Spleen (tissue), 11 donors: ENCODE measurements at regions not wholly inside any gene's neighbourhood (a gene's known extent, or its start where the extent isn't known, plus 50 kb on each side); places are given as distances from the start of the nearest gene placed in this dataset.

ENCODE experiments used
- DNase-seq: peaks from one replicate; pipeline ENCODE4 v3.0.0-alpha.2; 2020
- H3K27ac ChIP-seq, 8 donors: fragments of 200-600 bp; sonication (generic) in 7 of 8; 1 replicate in 4 of 8; 2 replicates in 4 of 8; pipeline versions ENCODE4 v1.5.0 to v1.8.0; 2016 to 2021; ENCODE audit warnings: inconsistent platforms in 4 of 8, mild to moderate bottlenecking in 4 of 8, moderate library complexity in 1 of 8
- H3K27me3 ChIP-seq, 7 donors: fragments of 200-600 bp; sonication (generic) in 6 of 7; replicated peaks in 1 of 7; 1 replicate in 4 of 7; 2 replicates in 3 of 7; pipeline versions ENCODE4 v1.5.0 to v1.8.0; 2016 to 2021; ENCODE audit warnings: inconsistent platforms in 3 of 7, mild to moderate bottlenecking in 1 of 7
- H3K36me3 ChIP-seq, 6 donors: fragments of 200-600 bp; sonication (generic) in 5 of 6; 1 replicate in 4 of 6; 2 replicates in 2 of 6; pipeline versions ENCODE4 v1.5.0 to v1.8.0; 2016 to 2021; ENCODE audit warnings: inconsistent platforms in 2 of 6
- H3K4me1 ChIP-seq, 6 donors: fragments of 200-600 bp; sonication (generic) in 5 of 6; 1 replicate in 3 of 6; 2 replicates in 3 of 6; pipeline versions ENCODE4 v1.5.0 to v1.8.0; 2016 to 2021; ENCODE audit warnings: inconsistent platforms in 3 of 6
- H3K4me3 ChIP-seq, 8 donors: fragments of 200-600 bp; sonication (generic) in 7 of 8; 1 replicate in 4 of 8; 2 replicates in 4 of 8; pipeline versions ENCODE4 v1.5.0 to v1.8.0; 2016 to 2021; ENCODE audit warnings: inconsistent platforms in 4 of 8, mild to moderate bottlenecking in 4 of 8, moderate library complexity in 2 of 8
- H3K9me3 ChIP-seq, 8 donors: fragments of 200-600 bp; sonication (generic) in 7 of 8; 1 replicate in 4 of 8; 2 replicates in 4 of 8; pipeline versions ENCODE4 v1.5.0 to v1.8.0; 2016 to 2021; ENCODE audit warnings: inconsistent platforms in 4 of 8
- POLR2A ChIP-seq, 3 donors: fragments of 450-650 bp; IDR thresholded peaks; one replicate each; pipeline ENCODE4 v1.5.1; 2017; ENCODE audit warnings: antibody characterized with exemption in 3 of 3, mild to moderate bottlenecking in 1 of 3
- POLR2AphosphoS5 ChIP-seq, 3 donors: sonication (generic); formaldehyde crosslinking; IDR thresholded peaks; one replicate each; pipeline ENCODE4 v1.5.1; 2017; ENCODE audit warnings: antibody characterized with exemption in 3 of 3
- WGBS, 5 donors: extraction: QIAGEN DNeasy Blood & Tissue Kit in 3 of 5; methylation state at CpG; one replicate each; pipeline versions ENCODE4 v1.1.5 to v1.1.7; 2013 to 2018; 5-methylcytosine and 5-hydroxymethylcytosine counted together
- intact Hi-C: fragments of 100-400 bp; cut with DNase I; formaldehyde crosslinking; loops from one replicate; pipeline ENCODE4 v1.15.0; 2023; ENCODE audit warnings: low total_unique reads
- TF ChIP-seq, protein P1 (sequence below), 11 experiments: fragments of 200-600 bp in 7 of 11; fragments of 450-650 bp in 4 of 11; sonication (generic) in 4 of 11; IDR thresholded peaks in 8 of 11; conservative IDR thresholded peaks in 3 of 11; 1 replicate in 7 of 11; 2 replicates in 4 of 11; pipeline versions ENCODE4 v1.4.0 to v1.8.0; 2016 to 2021; ENCODE audit warnings: antibody characterized with exemption in 11 of 11, inconsistent platforms in 4 of 11, mild to moderate bottlenecking in 1 of 11
- donor health status: healthy with polysubstance abuse.
- donor health status: DM: no; HTN: no; CAD: no; lungs with moderate emphysema.
- donor health status: DM: no; HTN: no; CAD: no.
- donor health status: Bipolar disorder and iron deficiency.
- donor health status: healthy.
- donor health status: DM: no; HTN: no; CAD: no.
- donor health status: DM: yes; HTN: yes; CAD: no.

DNA sequence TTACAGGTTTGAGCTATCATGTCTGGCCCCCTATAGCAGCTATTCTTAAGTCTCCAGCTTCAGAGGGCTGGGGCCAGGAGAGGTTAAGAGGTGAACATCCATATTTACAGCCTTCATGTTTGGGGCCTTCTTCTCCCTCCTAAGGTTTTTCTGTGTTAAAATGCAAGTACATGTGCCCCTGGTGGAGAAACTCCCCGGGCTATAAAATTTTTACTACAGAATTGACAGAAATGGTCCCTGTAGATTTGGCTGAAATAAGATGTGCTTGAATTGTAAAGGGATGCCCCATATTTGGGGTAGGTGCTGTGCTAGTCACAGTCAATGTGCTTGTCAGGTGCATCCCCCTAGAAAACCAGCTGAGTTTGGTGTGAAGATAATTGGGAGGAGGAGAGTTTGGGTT lies 263.3 kb upstream of the CXCR4 start:
- 73 to 91% (median 82%) methylated on average over 1 of the region's 1 CpG for WGBS, 5 donors
- TF ChIP-seq POLR2AphosphoS5 (IDR thresholded peaks at IDR 0.05) (no peak), POLR2A (IDR thresholded peaks at IDR 0.05) (no peak)
- TF ChIP-seq, protein P1, sequence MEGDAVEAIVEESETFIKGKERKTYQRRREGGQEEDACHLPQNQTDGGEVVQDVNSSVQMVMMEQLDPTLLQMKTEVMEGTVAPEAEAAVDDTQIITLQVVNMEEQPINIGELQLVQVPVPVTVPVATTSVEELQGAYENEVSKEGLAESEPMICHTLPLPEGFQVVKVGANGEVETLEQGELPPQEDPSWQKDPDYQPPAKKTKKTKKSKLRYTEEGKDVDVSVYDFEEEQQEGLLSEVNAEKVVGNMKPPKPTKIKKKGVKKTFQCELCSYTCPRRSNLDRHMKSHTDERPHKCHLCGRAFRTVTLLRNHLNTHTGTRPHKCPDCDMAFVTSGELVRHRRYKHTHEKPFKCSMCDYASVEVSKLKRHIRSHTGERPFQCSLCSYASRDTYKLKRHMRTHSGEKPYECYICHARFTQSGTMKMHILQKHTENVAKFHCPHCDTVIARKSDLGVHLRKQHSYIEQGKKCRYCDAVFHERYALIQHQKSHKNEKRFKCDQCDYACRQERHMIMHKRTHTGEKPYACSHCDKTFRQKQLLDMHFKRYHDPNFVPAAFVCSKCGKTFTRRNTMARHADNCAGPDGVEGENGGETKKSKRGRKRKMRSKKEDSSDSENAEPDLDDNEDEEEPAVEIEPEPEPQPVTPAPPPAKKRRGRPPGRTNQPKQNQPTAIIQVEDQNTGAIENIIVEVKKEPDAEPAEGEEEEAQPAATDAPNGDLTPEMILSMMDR (IDR thresholded peaks at IDR 0.05 in 8 of 11, conservative IDR thresholded peaks at IDR 0.05 in 3 of 11) = no peak
- H3K36me3 ChIP-seq = no peaks in the 10 kb centered on the region
- no peaks in the 10 kb centered on the region for H3K9me3 ChIP-seq
- DNase-seq = no peak
- H3K4me1 ChIP-seq = peaks cover 15 to 73% (median 52%) of the 10 kb centered on the region in 6 donors
- no peaks in the 10 kb centered on the region for H3K27me3 ChIP-seq
- intact Hi-C loops = loop anchor here (5.0 kb wide), 1 partner anchor 464 kb away; no protein-coding TSS in a partner anchor
- H3K27ac ChIP-seq = peak overlapping the region in 5 of 8 donors; percentile 63 to 86 (median 80)
- H3K4me3 ChIP-seq = peak overlapping the region in 1 of 8 donors; percentile 47

DNA sequence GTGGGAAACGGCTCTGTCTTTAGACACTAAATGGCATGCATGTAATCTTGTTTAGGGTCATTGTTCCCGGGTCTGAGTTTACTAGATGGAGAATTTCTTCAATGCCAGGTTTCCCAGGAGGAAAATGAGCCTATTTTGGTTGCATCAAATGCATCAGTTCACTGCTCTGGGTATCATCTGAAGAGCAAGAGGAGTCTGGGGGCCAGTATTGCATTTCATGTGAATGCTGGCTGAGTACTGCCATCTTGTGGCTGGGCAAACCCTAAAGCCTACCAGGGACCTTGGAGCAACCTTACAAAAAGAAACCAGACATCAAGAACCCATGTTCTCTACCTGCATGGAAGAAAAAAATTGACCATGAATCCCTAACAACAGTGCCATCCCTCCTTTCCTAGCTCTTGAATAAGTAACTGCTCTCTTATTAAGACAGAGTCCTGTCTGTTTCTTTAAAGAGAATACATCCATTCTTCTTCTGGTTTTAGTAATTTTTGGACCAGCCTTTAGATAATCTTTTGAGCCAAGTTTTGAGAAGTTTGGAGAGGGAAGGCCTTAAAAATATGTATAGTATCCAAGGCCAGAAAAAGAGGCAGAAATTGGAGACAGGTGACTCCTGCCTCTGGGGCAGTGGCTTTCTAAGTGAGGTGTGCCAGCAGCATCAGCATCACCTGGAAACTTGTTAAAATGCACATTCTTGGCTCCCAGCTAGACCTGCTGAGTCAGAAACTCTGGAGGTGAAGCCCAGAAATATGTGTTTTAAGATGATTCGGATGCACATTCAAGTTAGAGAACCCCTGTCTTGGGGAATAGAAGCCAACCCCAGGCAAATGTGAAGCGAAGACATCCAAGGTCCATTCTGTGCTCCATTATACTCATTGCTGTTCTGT lies 261.0 kb upstream of the CXCR4 start:
- TF ChIP-seq POLR2A (IDR thresholded peaks at IDR 0.05) (no peak), POLR2AphosphoS5 (IDR thresholded peaks at IDR 0.05) (peak in 1 of 3 donors; percentile 78)
- TF ChIP-seq, protein P1 (IDR thresholded peaks at IDR 0.05 in 8 of 11, conservative IDR thresholded peaks at IDR 0.05 in 3 of 11) = peak; percentile 72 to 91 (median 87)
- 47 to 60% (median 53%) methylated on average over 4 of the region's 4 CpGs for WGBS, 5 donors
- intact Hi-C loops = loop anchor here (10.0 kb wide), 1 partner anchor 264 kb away; the partner anchor contains the start of gene CXCR4
- peak overlapping the region in 4 of 8 donors; percentile 0 to 74 (median 64) for H3K27ac ChIP-seq
- DNase-seq = peak; percentile 86
- H3K4me1 ChIP-seq = peaks cover 21 to 76% (median 56%) of the 10 kb centered on the region in 6 donors
- no peaks in the 10 kb centered on the region for H3K9me3 ChIP-seq
- no peaks in the 10 kb centered on the region for H3K36me3 ChIP-seq
- peak overlapping the region in 1 of 8 donors; percentile 13 for H3K4me3 ChIP-seq
- H3K27me3 ChIP-seq = no peaks in the 10 kb centered on the region

DNA sequence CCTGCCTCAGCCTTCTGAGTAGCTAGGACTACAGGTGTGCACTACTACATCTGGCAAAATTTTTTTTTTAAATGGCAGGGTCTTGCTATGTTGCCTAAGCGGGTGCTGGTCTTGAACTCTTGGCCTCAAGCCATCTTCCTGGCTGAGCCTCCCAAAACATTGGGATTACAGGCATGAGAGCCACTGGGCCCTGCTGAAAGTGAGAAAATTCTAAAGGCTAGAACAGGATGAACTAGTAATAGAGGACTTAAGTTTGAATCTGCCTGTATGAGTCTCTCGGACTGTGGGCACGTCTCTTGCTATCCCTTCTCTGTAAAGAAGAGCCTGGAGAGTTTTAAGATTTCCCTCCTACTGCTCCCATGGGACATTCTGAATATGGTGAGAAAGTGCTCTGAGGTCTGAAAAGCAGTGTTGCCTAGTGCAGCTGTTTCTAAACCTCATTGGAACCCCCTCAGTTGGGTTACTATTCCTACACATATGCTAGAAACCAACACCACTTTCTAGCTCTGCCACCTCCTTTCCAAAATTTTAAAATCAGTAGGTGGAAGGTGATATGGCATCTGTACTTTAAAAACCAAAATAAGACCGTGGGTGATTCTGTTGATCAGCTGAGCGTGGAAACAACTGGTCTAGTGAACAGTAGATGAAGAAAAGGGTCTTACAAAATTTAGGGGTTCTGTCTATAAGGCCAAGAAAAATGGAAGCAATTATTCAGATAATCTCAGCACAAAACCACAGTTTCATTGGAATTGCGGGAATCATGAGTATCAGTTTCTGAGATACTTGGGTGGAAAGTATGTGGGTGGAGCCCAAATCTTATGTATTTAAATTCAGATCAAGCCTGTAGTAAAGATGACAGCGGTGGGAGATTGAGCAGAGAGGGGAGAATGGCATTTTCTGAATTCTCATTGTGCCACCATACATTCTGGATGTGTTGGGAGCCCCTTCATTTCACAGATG lies 259.8 kb upstream of the CXCR4 start:
- WGBS, 5 donors = 83 to 85% (median 84%) methylated on average over 7 of the region's 7 CpGs

More for the DNA sequence above, 259.8 kb upstream of the CXCR4 start:
- no peaks in the 10 kb centered on the region for H3K9me3 ChIP-seq
- H3K4me3 ChIP-seq = no peak overlapping the region
- peaks cover 21 to 63% (median 48%) of the 10 kb centered on the region in 6 donors for H3K4me1 ChIP-seq
- H3K27ac ChIP-seq = peak overlapping the region in 5 of 8 donors; percentile 36 to 74 (median 58)
- TF ChIP-seq, protein P1 (IDR thresholded peaks at IDR 0.05 in 8 of 11, conservative IDR thresholded peaks at IDR 0.05 in 3 of 11) = no peak
- no peak for TF ChIP-seq POLR2A (IDR thresholded peaks at IDR 0.05)
- no peak for TF ChIP-seq POLR2AphosphoS5 (IDR thresholded peaks at IDR 0.05)
- intact Hi-C loops = loop anchor here (10.0 kb wide), 1 partner anchor 263 kb away; the partner anchor contains the start of gene CXCR4
- DNase-seq = no peak
- no peaks in the 10 kb centered on the region for H3K36me3 ChIP-seq
- H3K27me3 ChIP-seq = no peaks in the 10 kb centered on the region
